ENCODE measurements at regions not wholly inside any gene's neighbourhood (a gene's known extent, or its start where the extent isn't known, plus 50 kb on each side); places are given as distances from the start of the nearest gene placed in this dataset.
"Not testable (repeated sequence)": the region's sequence is repeated elsewhere in the genome, so short reads cannot be mapped to it uniquely, and the experiment has no call there.

- Histone ChIP-seq H3K27ac (replicated peaks) (no peak overlapping the region), H3K27me3 (ENCODE audit: insufficient read depth, poor library complexity, severe bottlenecking) (no peaks in the 10 kb centered on the region), H3K4me3 (replicated peaks; ENCODE audit: insufficient read depth, low read length) (no peak overlapping the region)
- DNase-seq (ENCODE audit: low read depth in 1 of 2, low spot score in 1 of 2), result no peak
- no peak for TF ChIP-seq CTCF (IDR thresholded peaks at IDR 0.05; ENCODE audit: insufficient read depth, low read length)
- no peak for TF ChIP-seq POLR2AphosphoS5 (IDR thresholded peaks at IDR 0.05; ENCODE audit: low read depth)
- no peak for TF ChIP-seq GABPA (IDR thresholded peaks at IDR 0.05; ENCODE audit: low read depth)
- no peak for TF ChIP-seq REST (IDR thresholded peaks at IDR 0.05; ENCODE audit: insufficient replicate concordance, low read depth)
- no peak for TF ChIP-seq SPI1 (IDR thresholded peaks at IDR 0.05; ENCODE audit: borderline replicate concordance, low read depth)
Observed at GRCh38 chr4:77505958-77506319, 99.7 kb upstream of the CXCL13 start.

GRCh38 chr4:77510367-77510766, 95.3 kb upstream of the CXCL13 start:
- no peak for DNase-seq (ENCODE audit: low read depth in 1 of 2, low spot score in 1 of 2)
- TF ChIP-seq GABPA (IDR thresholded peaks at IDR 0.05; ENCODE audit: low read depth) (no peak), REST (IDR thresholded peaks at IDR 0.05; ENCODE audit: insufficient replicate concordance, low read depth) (no peak), POLR2AphosphoS5 (IDR thresholded peaks at IDR 0.05; ENCODE audit: low read depth) (no peak), SPI1 (IDR thresholded peaks at IDR 0.05; ENCODE audit: borderline replicate concordance, low read depth) (no peak), CTCF (IDR thresholded peaks at IDR 0.05; ENCODE audit: insufficient read depth, low read length) (no peak)
- H3K4me3 ChIP-seq (replicated peaks; ENCODE audit: insufficient read depth, low read length), result no peak overlapping the region
- no peak overlapping the region for H3K27ac ChIP-seq (replicated peaks)
- no peaks in the 10 kb centered on the region for H3K27me3 ChIP-seq (ENCODE audit: insufficient read depth, poor library complexity, severe bottlenecking)

- no peak for TF ChIP-seq CTCF (IDR thresholded peaks at IDR 0.05; ENCODE audit: insufficient read depth, low read length)
- TF ChIP-seq POLR2AphosphoS5 (IDR thresholded peaks at IDR 0.05; ENCODE audit: low read depth), result no peak
- no peak for TF ChIP-seq REST (IDR thresholded peaks at IDR 0.05; ENCODE audit: insufficient replicate concordance, low read depth)
- no peak for TF ChIP-seq GABPA (IDR thresholded peaks at IDR 0.05; ENCODE audit: low read depth)
- no peak for TF ChIP-seq SPI1 (IDR thresholded peaks at IDR 0.05; ENCODE audit: borderline replicate concordance, low read depth)
- DNase-seq (ENCODE audit: low read depth in 1 of 2, low spot score in 1 of 2), result no peak
- no peak overlapping the region for H3K4me3 ChIP-seq (replicated peaks; ENCODE audit: insufficient read depth, low read length)
- no peak overlapping the region for H3K27ac ChIP-seq (replicated peaks)
- H3K27me3 ChIP-seq (ENCODE audit: insufficient read depth, poor library complexity, severe bottlenecking), result no peaks in the 10 kb centered on the region
Observed at GRCh38 chr4:77525538-77525937, 80.1 kb upstream of the CXCL13 start.

GRCh38 chr4:77527900-77528299, 77.7 kb upstream of the CXCL13 start:
- not testable (repeated sequence) for H3K27me3 ChIP-seq (ENCODE audit: insufficient read depth, poor library complexity, severe bottlenecking); H3K4me3 ChIP-seq (replicated peaks; ENCODE audit: insufficient read depth, low read length); H3K27ac ChIP-seq (replicated peaks); DNase-seq (ENCODE audit: low read depth in 1 of 2, low spot score in 1 of 2)
